Sigmoid colon (tissue), 6 donors: ENCODE measurements at regions not wholly inside any gene's neighbourhood (a gene's known extent, or its start where the extent isn't known, plus 50 kb on each side); places are given as distances from the start of the nearest gene placed in this dataset.
A peak's percentile ranks its signal among the peaks of the same experiment; 100 is the strongest.

ENCODE experiments used
- DNase-seq: peaks from one replicate; pipeline ENCODE4 v3.0.0-alpha.2; 2019
- H3K27ac ChIP-seq, 4 donors: fragments of 200-600 bp; sonication (generic); one replicate each; pipeline ENCODE4 v1.5.1; 2016 to 2019; ENCODE audit warnings: mild to moderate bottlenecking in 1 of 4
- H3K27me3 ChIP-seq, 3 donors: fragments of 200-600 bp; sonication (generic); one replicate each; pipeline ENCODE4 v1.5.1; 2019; ENCODE audit warnings: mild to moderate bottlenecking in 1 of 3
- H3K36me3 ChIP-seq, 4 donors: fragments of 200-600 bp; sonication (generic); one replicate each; pipeline ENCODE4 v1.5.1; 2016 to 2019
- H3K4me1 ChIP-seq, 4 donors: fragments of 200-600 bp; sonication (generic); one replicate each; pipeline ENCODE4 v1.5.1; 2017 to 2019
- H3K4me3 ChIP-seq, 4 donors: fragments of 200-600 bp; sonication (generic); one replicate each; pipeline ENCODE4 v1.5.1; 2017 to 2019; ENCODE audit warnings: mild to moderate bottlenecking in 2 of 4, moderate library complexity in 1 of 4
- H3K9me3 ChIP-seq, 4 donors: fragments of 200-600 bp in 3 of 4; sonication (generic) in 3 of 4; one replicate each; pipeline versions ENCODE4 v1.5.1 to v1.6.1; 2013 to 2019
- CTCF ChIP-seq, 4 experiments: fragments of 450-650 bp in 3 of 4; fragments of 200-600 bp in 1 of 4; IDR thresholded peaks; one replicate each; pipeline ENCODE4 v1.5.1; 2016 to 2019; ENCODE audit warnings: antibody characterized with exemption in 4 of 4, mild to moderate bottlenecking in 3 of 4, moderate library complexity in 2 of 4
- EP300 ChIP-seq, 4 donors: sonication (generic); formaldehyde crosslinking; IDR thresholded peaks; one replicate each; pipeline ENCODE4 v1.6.1; 2017; ENCODE audit warnings: antibody characterized with exemption in 4 of 4
- POLR2A ChIP-seq, 2 donors: fragments of 450-650 bp; IDR thresholded peaks; one replicate each; pipeline ENCODE4 v1.6.1; 2016; ENCODE audit warnings: antibody characterized with exemption in 2 of 2, mild to moderate bottlenecking in 2 of 2, moderate library complexity in 2 of 2
- POLR2AphosphoS5 ChIP-seq, 4 donors: sonication (generic); formaldehyde crosslinking; IDR thresholded peaks; one replicate each; pipeline ENCODE4 v1.6.1; 2017; ENCODE audit warnings: antibody characterized with exemption in 4 of 4
- WGBS, 2 donors: extraction: QIAGEN DNeasy Blood & Tissue Kit; methylation state at CpG; one replicate each; pipeline ENCODE4 v1.1.7; 2013; 5-methylcytosine and 5-hydroxymethylcytosine counted together
- intact Hi-C: fragments of 100-400 bp; cut with DNase I; formaldehyde crosslinking; loops from one replicate; pipeline ENCODE4 v1.15.1; 2023
- donor health status: healthy with polysubstance abuse.
- donor health status: healthy.

- WGBS, 2 donors: 92 to 93% methylated on average over 25 of the region's 25 CpGs
- Histone ChIP-seq H3K4me3 (no peak overlapping the region), H3K27me3 (no peaks in the 10 kb centered on the region), H3K36me3 (peaks cover 5 to 59% (median 35%) of the 10 kb centered on the region in 4 donors), H3K27ac (no peak overlapping the region), H3K9me3 (no peaks in the 10 kb centered on the region), H3K4me1 (peaks cover 0 to 14% (median 10%) of the 10 kb centered on the region in 4 donors)
- peak; percentile 61 for DNase-seq
- TF ChIP-seq CTCF (IDR thresholded peaks at IDR 0.05): no peak
- no peak for TF ChIP-seq EP300 (IDR thresholded peaks at IDR 0.05)
- TF ChIP-seq POLR2A (IDR thresholded peaks at IDR 0.05): no peak
- no peak for TF ChIP-seq POLR2AphosphoS5 (IDR thresholded peaks at IDR 0.05)
- intact Hi-C loops: loop anchor here (10.0 kb wide), 1 partner anchor 403 kb away; no protein-coding TSS in a partner anchor
Observed at GRCh38 chr17:77498091-77498741, 357.4 kb downstream of the SEC14L1 start.

- Histone ChIP-seq H3K36me3 (peaks cover 4 to 56% (median 33%) of the 10 kb centered on the region in 4 donors), H3K9me3 (no peaks in the 10 kb centered on the region), H3K4me1 (peaks cover 0 to 14% (median 9%) of the 10 kb centered on the region in 4 donors), H3K27me3 (no peaks in the 10 kb centered on the region), H3K27ac (no peak overlapping the region), H3K4me3 (no peak overlapping the region)
- WGBS, 2 donors: 94 to 95% methylated on average over 28 of the region's 28 CpGs
- peak; percentile 60 for DNase-seq
- TF ChIP-seq CTCF (IDR thresholded peaks at IDR 0.05): no peak
- no peak for TF ChIP-seq EP300 (IDR thresholded peaks at IDR 0.05)
- TF ChIP-seq POLR2A (IDR thresholded peaks at IDR 0.05): no peak
- no peak for TF ChIP-seq POLR2AphosphoS5 (IDR thresholded peaks at IDR 0.05)
- intact Hi-C loops: loop anchor here (10.0 kb wide), 1 partner anchor 404 kb away; no protein-coding TSS in a partner anchor
Observed at GRCh38 chr17:77498791-77499698, 358.3 kb downstream of the SEC14L1 start.

GRCh38 chr17:77499699-77500435, 359.1 kb downstream of the SEC14L1 start:
- WGBS, 2 donors: 92 to 94% methylated on average over 14 of the region's 14 CpGs
- no peak overlapping the region for H3K4me3 ChIP-seq
- TF ChIP-seq POLR2A (IDR thresholded peaks at IDR 0.05) (no peak), EP300 (IDR thresholded peaks at IDR 0.05) (no peak), POLR2AphosphoS5 (IDR thresholded peaks at IDR 0.05) (no peak), CTCF (IDR thresholded peaks at IDR 0.05) (no peak)
- DNase-seq: peak; percentile 56
- no peaks in the 10 kb centered on the region for H3K27me3 ChIP-seq
- peaks cover 4 to 56% (median 32%) of the 10 kb centered on the region in 4 donors for H3K36me3 ChIP-seq
- H3K4me1 ChIP-seq: peaks cover 0 to 6% (median under 1%) of the 10 kb centered on the region in 4 donors
- intact Hi-C loops: loop anchor here (10.0 kb wide), 1 partner anchor 405 kb away; no protein-coding TSS in a partner anchor
- H3K9me3 ChIP-seq: no peaks in the 10 kb centered on the region
- H3K27ac ChIP-seq: no peak overlapping the region

- peak; percentile 45 for DNase-seq
- peaks cover 4 to 54% (median 30%) of the 10 kb centered on the region in 4 donors for H3K36me3 ChIP-seq
Observed at GRCh38 chr17:77501101-77501566, 360.4 kb downstream of the SEC14L1 start.

More at GRCh38 chr17:77501101-77501566, 360.4 kb downstream of the SEC14L1 start:
- Histone ChIP-seq H3K27ac (no peak overlapping the region), H3K4me3 (no peak overlapping the region), H3K9me3 (no peaks in the 10 kb centered on the region), H3K4me1 (no peaks in the 10 kb centered on the region), H3K27me3 (no peaks in the 10 kb centered on the region)
- intact Hi-C loops: no loop called here
- WGBS, 2 donors: 93 to 96% methylated on average over 12 of the region's 12 CpGs
- TF ChIP-seq EP300 (IDR thresholded peaks at IDR 0.05) (no peak), POLR2A (IDR thresholded peaks at IDR 0.05) (no peak), CTCF (IDR thresholded peaks at IDR 0.05) (peak in 2 of 4 experiments; percentile 18 to 40), POLR2AphosphoS5 (IDR thresholded peaks at IDR 0.05) (no peak)
